Esophagus muscularis mucosa (tissue), 4 donors: ENCODE measurements at regions not wholly inside any gene's neighbourhood (a gene's known extent, or its start where the extent isn't known, plus 50 kb on each side); places are given as distances from the start of the nearest gene placed in this dataset.

ENCODE experiments used
- DNase-seq: peaks from one replicate; pipeline ENCODE4 v3.0.0-alpha.2; 2017; ENCODE audit errors: extremely low spot score
- H3K27ac ChIP-seq, 4 donors: fragments of 200-600 bp; sonication (generic); replicated peaks in 1 of 4; 1 replicate in 3 of 4; 2 replicates in 1 of 4; pipeline ENCODE4 v1.5.1; 2016 to 2019; ENCODE audit warnings: mild to moderate bottlenecking in 1 of 4
- H3K27me3 ChIP-seq, 4 donors: fragments of 200-600 bp; sonication (generic); one replicate each; pipeline versions ENCODE4 v1.5.1 to v1.6.0; 2016 to 2019
- H3K36me3 ChIP-seq, 4 donors: fragments of 200-600 bp; sonication (generic); one replicate each; pipeline ENCODE4 v1.5.1; 2016 to 2019
- H3K4me1 ChIP-seq, 4 donors: fragments of 200-600 bp; sonication (generic); one replicate each; pipeline ENCODE4 v1.5.1; 2016 to 2019
- H3K4me3 ChIP-seq, 4 donors: fragments of 200-600 bp; sonication (generic); 1 replicate in 2 of 4; 2 replicates in 2 of 4; pipeline ENCODE4 v1.5.1; 2016 to 2019; ENCODE audit warnings: mild to moderate bottlenecking in 4 of 4, moderate library complexity in 1 of 4
- H3K9me3 ChIP-seq, 4 donors: fragments of 200-600 bp; sonication (generic); 1 replicate in 3 of 4; 2 replicates in 1 of 4; pipeline ENCODE4 v1.5.1; 2016 to 2019
- EP300 ChIP-seq: sonication (generic); formaldehyde crosslinking; IDR thresholded peaks from one replicate; pipeline ENCODE4 v1.6.1; 2017; ENCODE audit warnings: antibody characterized with exemption
- POLR2A ChIP-seq: fragments of 450-650 bp; IDR thresholded peaks from one replicate; pipeline ENCODE4 v1.6.1; 2017; ENCODE audit warnings: antibody characterized with exemption, moderate library complexity, mild to moderate bottlenecking, low read depth
- POLR2AphosphoS5 ChIP-seq, 2 donors: sonication (generic); formaldehyde crosslinking; IDR thresholded peaks; one replicate each; pipeline ENCODE4 v1.6.1; 2017; ENCODE audit warnings: antibody characterized with exemption in 2 of 2
- WGBS: methylation state at CpG from one replicate; pipeline ENCODE4 v1.1.5; 2018; 5-methylcytosine and 5-hydroxymethylcytosine counted together
- intact Hi-C: fragments of 100-400 bp; cut with DNase I; formaldehyde crosslinking; loops from one replicate; pipeline ENCODE4 v1.15.1; 2023
- TF ChIP-seq, protein P1 (sequence below), 3 experiments: fragments of 200-600 bp in 2 of 3; fragments of 450-650 bp in 1 of 3; sonication (generic) in 2 of 3; IDR thresholded peaks; one replicate each; pipeline ENCODE4 v1.5.1; 2017 to 2019; ENCODE audit warnings: antibody characterized with exemption in 3 of 3, mild to moderate bottlenecking in 2 of 3, moderate library complexity in 1 of 3

- TF ChIP-seq EP300: no peak
- TF ChIP-seq POLR2AphosphoS5 (IDR thresholded peaks at IDR 0.05): no peak
- TF ChIP-seq, protein P1, sequence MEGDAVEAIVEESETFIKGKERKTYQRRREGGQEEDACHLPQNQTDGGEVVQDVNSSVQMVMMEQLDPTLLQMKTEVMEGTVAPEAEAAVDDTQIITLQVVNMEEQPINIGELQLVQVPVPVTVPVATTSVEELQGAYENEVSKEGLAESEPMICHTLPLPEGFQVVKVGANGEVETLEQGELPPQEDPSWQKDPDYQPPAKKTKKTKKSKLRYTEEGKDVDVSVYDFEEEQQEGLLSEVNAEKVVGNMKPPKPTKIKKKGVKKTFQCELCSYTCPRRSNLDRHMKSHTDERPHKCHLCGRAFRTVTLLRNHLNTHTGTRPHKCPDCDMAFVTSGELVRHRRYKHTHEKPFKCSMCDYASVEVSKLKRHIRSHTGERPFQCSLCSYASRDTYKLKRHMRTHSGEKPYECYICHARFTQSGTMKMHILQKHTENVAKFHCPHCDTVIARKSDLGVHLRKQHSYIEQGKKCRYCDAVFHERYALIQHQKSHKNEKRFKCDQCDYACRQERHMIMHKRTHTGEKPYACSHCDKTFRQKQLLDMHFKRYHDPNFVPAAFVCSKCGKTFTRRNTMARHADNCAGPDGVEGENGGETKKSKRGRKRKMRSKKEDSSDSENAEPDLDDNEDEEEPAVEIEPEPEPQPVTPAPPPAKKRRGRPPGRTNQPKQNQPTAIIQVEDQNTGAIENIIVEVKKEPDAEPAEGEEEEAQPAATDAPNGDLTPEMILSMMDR (IDR thresholded peaks at IDR 0.05): no peak
- TF ChIP-seq POLR2A: no peak
- 66% methylated on average over 3 of the region's 3 CpGs for WGBS
- intact Hi-C loops: no loop called here
These were observed 491.1 kb upstream of the LRRC7 start for GRCh38 chr1:69076631-69077030.

GRCh38 chr1:69077198-69077597 is 490.5 kb upstream of the LRRC7 start:
- Histone ChIP-seq H3K9me3 (no peaks in the 10 kb centered on the region), H3K36me3 (no peaks in the 10 kb centered on the region), H3K27me3 (no peaks in the 10 kb centered on the region), H3K27ac (no peak overlapping the region), H3K4me3 (no peak overlapping the region), H3K4me1 (no peaks in the 10 kb centered on the region)
- DNase-seq: no peak
- WGBS: 83% methylated on average over 1 of the region's 1 CpG
- no peak for TF ChIP-seq POLR2A
- TF ChIP-seq POLR2AphosphoS5 (IDR thresholded peaks at IDR 0.05): no peak
- TF ChIP-seq, protein P1 (IDR thresholded peaks at IDR 0.05): no peak
- TF ChIP-seq EP300: no peak
- intact Hi-C loops: no loop called here

More at GRCh38 chr1:69076631-69077030, 491.1 kb upstream of the LRRC7 start:
- Histone ChIP-seq H3K9me3 (no peaks in the 10 kb centered on the region), H3K4me1 (no peaks in the 10 kb centered on the region), H3K27me3 (no peaks in the 10 kb centered on the region), H3K4me3 (no peak overlapping the region), H3K36me3 (no peaks in the 10 kb centered on the region), H3K27ac (no peak overlapping the region)
- DNase-seq: no peak

GRCh38 chr1:69077633-69078032 is 490.1 kb upstream of the LRRC7 start:
- WGBS: 84% methylated on average over 3 of the region's 3 CpGs
- Histone ChIP-seq H3K36me3 (no peaks in the 10 kb centered on the region), H3K27me3 (no peaks in the 10 kb centered on the region), H3K9me3 (no peaks in the 10 kb centered on the region), H3K4me3 (no peak overlapping the region), H3K4me1 (no peaks in the 10 kb centered on the region), H3K27ac (no peak overlapping the region)
- TF ChIP-seq, protein P1 (IDR thresholded peaks at IDR 0.05): no peak
- no peak for TF ChIP-seq POLR2AphosphoS5 (IDR thresholded peaks at IDR 0.05)
- TF ChIP-seq EP300: no peak
- TF ChIP-seq POLR2A: no peak
- no peak for DNase-seq
- intact Hi-C loops: no loop called here

DNA sequence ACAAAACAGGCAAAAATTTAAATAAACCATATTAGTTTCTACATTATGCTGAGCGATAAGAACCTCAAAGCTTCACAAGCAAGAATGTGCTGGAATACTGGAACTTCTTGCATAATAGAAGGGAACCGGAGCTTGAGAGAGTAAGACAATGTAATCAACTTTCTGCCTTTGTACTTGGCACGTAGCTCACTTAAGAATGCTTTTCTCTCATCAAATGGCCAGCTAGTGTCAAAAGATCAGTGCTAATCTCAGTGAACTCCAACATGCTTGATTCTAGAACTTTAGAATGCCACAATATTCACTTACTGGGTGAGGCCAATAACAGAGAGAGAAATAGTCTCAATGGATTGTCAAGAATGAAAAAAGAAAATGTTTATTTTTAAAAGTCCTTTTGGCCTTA is 486.1 kb upstream of the LRRC7 start:
- no peak overlapping the region for H3K27ac ChIP-seq
- no peaks in the 10 kb centered on the region for H3K4me1 ChIP-seq
- 63% methylated on average over 3 of the region's 3 CpGs for WGBS
- H3K36me3 ChIP-seq: no peaks in the 10 kb centered on the region
- no peak for DNase-seq
- H3K27me3 ChIP-seq: no peaks in the 10 kb centered on the region
- H3K4me3 ChIP-seq: no peak overlapping the region
- intact Hi-C loops: no loop called here
- no peaks in the 10 kb centered on the region for H3K9me3 ChIP-seq
- TF ChIP-seq POLR2A: no peak
- no peak for TF ChIP-seq POLR2AphosphoS5 (IDR thresholded peaks at IDR 0.05)
- no peak for TF ChIP-seq EP300
- TF ChIP-seq, protein P1 (IDR thresholded peaks at IDR 0.05): no peak

GRCh38 chr1:69082312-69082711 is 485.4 kb upstream of the LRRC7 start:
- WGBS: 71% methylated on average over 4 of the region's 4 CpGs
- DNase-seq: no peak
- TF ChIP-seq, protein P1 (IDR thresholded peaks at IDR 0.05): no peak
- TF ChIP-seq EP300 (no peak), POLR2AphosphoS5 (IDR thresholded peaks at IDR 0.05) (no peak), POLR2A (no peak)
- Histone ChIP-seq H3K4me3 (no peak overlapping the region), H3K36me3 (no peaks in the 10 kb centered on the region), H3K4me1 (no peaks in the 10 kb centered on the region), H3K27me3 (no peaks in the 10 kb centered on the region), H3K9me3 (no peaks in the 10 kb centered on the region), H3K27ac (no peak overlapping the region)
- intact Hi-C loops: no loop called here
